Calu3 (cell line): ENCODE measurements at regions not wholly inside any gene's neighbourhood (a gene's known extent, or its start where the extent isn't known, plus 50 kb on each side); places are given as distances from the start of the nearest gene placed in this dataset.

Experiments used
- BruUV-seq: library from RNA; stranded (reverse); fragments of 400-500 nt; replicated peaks from 2 replicates; lab custom pipeline; 2021; lab: Mats Ljungman, UMichigan
- CTCF ChIA-PET: fragments of 300-600 bp; sonication (Branson Sonifier 250); formaldehyde crosslinking; loops from one replicate; lab custom pipeline; 2022; ENCODE audit warnings: antibody characterized with exemption; lab: Charles Lee
- DNase-seq: peaks from one replicate; pipeline ENCODE4 v3.0.0; 2022
- H3K27ac Mint-ChIP-seq: one replicate; pipeline ENCODE4 v1.8.0; 2022; ENCODE audit warnings: mixed read lengths; ENCODE audit not compliant: unreplicated experiment
- H3K27me3 Mint-ChIP-seq: one replicate; pipeline ENCODE4 v1.8.0; 2022; ENCODE audit warnings: mixed read lengths; ENCODE audit not compliant: unreplicated experiment
- H3K36me3 Mint-ChIP-seq: one replicate; pipeline ENCODE4 v1.8.0; 2022; ENCODE audit warnings: mild to moderate bottlenecking, moderate library complexity, mixed read lengths; ENCODE audit not compliant: insufficient read depth, unreplicated experiment
- H3K4me1 Mint-ChIP-seq: one replicate; pipeline ENCODE4 v1.8.0; 2022; ENCODE audit warnings: mild to moderate bottlenecking, low read depth, mixed read lengths; ENCODE audit not compliant: unreplicated experiment
- H3K4me3 Mint-ChIP-seq: one replicate; pipeline ENCODE4 v1.8.0; 2022; ENCODE audit warnings: mild to moderate bottlenecking, low read depth, moderate library complexity, mixed read lengths; ENCODE audit not compliant: unreplicated experiment
- H3K9me3 Mint-ChIP-seq: one replicate; pipeline ENCODE4 v1.8.0; 2022; ENCODE audit warnings: low read depth, mixed read lengths; ENCODE audit not compliant: unreplicated experiment
- intact Hi-C: fragments of 100-400 bp; cut with micrococcal nuclease; formaldehyde crosslinking; loops from one replicate; pipeline ENCODE4 v1.10.0; 2022; ENCODE audit not compliant: unreplicated experiment
- TF ChIP-seq, protein P1 (sequence below): fragments of 200-600 bp; IDR thresholded peaks from one replicate; pipeline ENCODE4 v1.8.0; 2022; ENCODE audit warnings: antibody characterized with exemption; ENCODE audit not compliant: unreplicated experiment

DNA sequence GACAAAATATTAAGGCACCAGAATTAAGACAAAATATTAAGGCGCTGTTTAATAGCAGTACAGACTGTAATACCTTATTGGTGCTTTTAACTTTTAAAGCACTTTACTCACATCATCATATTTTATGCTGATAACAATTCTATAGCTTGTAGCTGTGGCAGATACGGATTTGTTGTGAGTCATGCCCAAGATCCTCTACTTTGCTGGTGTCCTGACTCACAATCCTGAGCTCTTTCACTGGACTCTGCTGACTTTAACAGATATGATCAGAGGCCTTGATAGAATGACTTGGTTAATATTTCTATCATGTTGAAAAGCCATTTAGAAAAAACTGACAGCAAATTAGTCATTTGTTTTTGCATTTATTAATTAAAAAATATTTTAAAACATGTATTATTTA lies 99.0 kb upstream of the PKP2 start:
- Mint-ChIP-seq H3K27ac (no peak overlapping the region), H3K9me3 (no peaks in the 10 kb centered on the region), H3K4me3 (no peak overlapping the region), H3K36me3 (no peaks in the 10 kb centered on the region), H3K27me3 (no peaks in the 10 kb centered on the region), H3K4me1 (no peaks in the 10 kb centered on the region)
- no TSS peak for BruUV-seq
- TF ChIP-seq, protein P1, sequence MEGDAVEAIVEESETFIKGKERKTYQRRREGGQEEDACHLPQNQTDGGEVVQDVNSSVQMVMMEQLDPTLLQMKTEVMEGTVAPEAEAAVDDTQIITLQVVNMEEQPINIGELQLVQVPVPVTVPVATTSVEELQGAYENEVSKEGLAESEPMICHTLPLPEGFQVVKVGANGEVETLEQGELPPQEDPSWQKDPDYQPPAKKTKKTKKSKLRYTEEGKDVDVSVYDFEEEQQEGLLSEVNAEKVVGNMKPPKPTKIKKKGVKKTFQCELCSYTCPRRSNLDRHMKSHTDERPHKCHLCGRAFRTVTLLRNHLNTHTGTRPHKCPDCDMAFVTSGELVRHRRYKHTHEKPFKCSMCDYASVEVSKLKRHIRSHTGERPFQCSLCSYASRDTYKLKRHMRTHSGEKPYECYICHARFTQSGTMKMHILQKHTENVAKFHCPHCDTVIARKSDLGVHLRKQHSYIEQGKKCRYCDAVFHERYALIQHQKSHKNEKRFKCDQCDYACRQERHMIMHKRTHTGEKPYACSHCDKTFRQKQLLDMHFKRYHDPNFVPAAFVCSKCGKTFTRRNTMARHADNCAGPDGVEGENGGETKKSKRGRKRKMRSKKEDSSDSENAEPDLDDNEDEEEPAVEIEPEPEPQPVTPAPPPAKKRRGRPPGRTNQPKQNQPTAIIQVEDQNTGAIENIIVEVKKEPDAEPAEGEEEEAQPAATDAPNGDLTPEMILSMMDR, result no peak
- intact Hi-C loops, result loop anchor here (10.0 kb wide), 1 partner anchor 189 kb away; no protein-coding TSS in a partner anchor
- CTCF ChIA-PET, result no interaction called here
- DNase-seq, result no peak

- TF ChIP-seq, protein P1, result no peak
- Mint-ChIP-seq H3K27ac (no peak overlapping the region), H3K9me3 (no peaks in the 10 kb centered on the region), H3K27me3 (no peaks in the 10 kb centered on the region), H3K36me3 (no peaks in the 10 kb centered on the region), H3K4me1 (no peaks in the 10 kb centered on the region), H3K4me3 (no peak overlapping the region)
- no peak for DNase-seq
- BruUV-seq, result no TSS peak
- CTCF ChIA-PET, result no interaction called here
- intact Hi-C loops, result loop anchor here (10.0 kb wide), 1 partner anchor 191 kb away; no protein-coding TSS in a partner anchor
Observed at GRCh38 chr12:32993404-32993803, 96.8 kb upstream of the PKP2 start.

DNA sequence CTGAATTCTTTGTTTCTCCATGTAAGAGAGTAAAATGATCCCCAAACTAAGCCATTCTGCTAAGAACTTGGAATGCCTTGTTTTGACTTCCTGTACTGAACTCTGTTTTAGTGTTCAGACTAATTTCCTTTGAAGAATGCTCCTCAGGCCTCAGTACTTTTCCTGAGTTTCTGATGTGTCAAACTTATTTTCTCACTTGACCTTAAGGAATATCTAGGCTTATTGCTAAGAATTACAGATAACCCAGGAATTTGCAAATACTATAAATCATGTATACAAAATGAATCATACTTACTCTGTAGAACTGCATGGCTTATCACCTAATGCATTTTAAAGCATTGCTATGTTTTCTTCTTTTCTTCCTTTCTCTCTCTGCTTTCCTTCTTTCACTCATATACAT lies 93.1 kb upstream of the PKP2 start:
- Mint-ChIP-seq H3K27me3 (no peaks in the 10 kb centered on the region), H3K4me1 (no peaks in the 10 kb centered on the region), H3K27ac (no peak overlapping the region), H3K9me3 (no peaks in the 10 kb centered on the region), H3K36me3 (no peaks in the 10 kb centered on the region), H3K4me3 (no peak overlapping the region)
- BruUV-seq, result no TSS peak
- CTCF ChIA-PET, result no interaction called here
- TF ChIP-seq, protein P1, result no peak
- intact Hi-C loops, result loop anchor here (10.0 kb wide), 1 partner anchor 195 kb away; no protein-coding TSS in a partner anchor
- no peak for DNase-seq

DNA sequence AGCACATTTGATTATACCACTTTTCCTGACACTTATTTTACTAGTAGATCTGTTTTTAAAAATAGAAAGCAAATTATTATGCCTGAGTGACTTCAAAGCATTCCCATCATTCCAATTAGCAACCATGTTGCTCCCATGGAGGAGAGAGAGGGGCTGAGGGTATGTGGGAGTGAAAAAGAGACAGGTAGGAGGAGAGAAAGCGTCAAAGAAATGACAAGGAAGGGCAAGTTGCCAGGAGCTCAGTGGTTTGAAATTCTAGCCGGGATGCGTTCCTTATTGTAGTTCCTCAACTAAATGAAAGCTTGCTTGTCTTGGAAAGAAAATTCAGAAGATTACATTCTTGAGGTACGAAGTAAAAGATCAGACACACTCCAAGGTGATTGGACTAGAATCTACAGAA lies 92.4 kb upstream of the PKP2 start:
- TF ChIP-seq, protein P1, result no peak
- no peaks in the 10 kb centered on the region for H3K9me3 Mint-ChIP-seq
- no peak for DNase-seq
- H3K27me3 Mint-ChIP-seq, result no peaks in the 10 kb centered on the region
- H3K27ac Mint-ChIP-seq, result no peak overlapping the region
- H3K4me1 Mint-ChIP-seq, result no peaks in the 10 kb centered on the region
- CTCF ChIA-PET, result no interaction called here
- no peak overlapping the region for H3K4me3 Mint-ChIP-seq
- no TSS peak for BruUV-seq
- no peaks in the 10 kb centered on the region for H3K36me3 Mint-ChIP-seq
- intact Hi-C loops, result no loop called here
